Fibroblast of mammary gland (primary cell): ENCODE measurements at regions not wholly inside any gene's neighbourhood (a gene's known extent, or its start where the extent isn't known, plus 50 kb on each side); places are given as distances from the start of the nearest gene placed in this dataset.
A peak's percentile ranks its signal among the peaks of the same experiment; 100 is the strongest.
"Not testable (repeated sequence)": the region's sequence is repeated elsewhere in the genome, so short reads cannot be mapped to it uniquely, and the experiment has no call there.

Experiments used
- DNase-seq: peaks from one replicate; pipeline ENCODE4 v3.0.0-alpha.2; 2010; ENCODE audit warnings: low read depth
- H3K4me3 ChIP-seq: 2 replicates; pipeline ENCODE4 v1.5.1; 2011; ENCODE audit warnings: low read depth, mild to moderate bottlenecking, low read length, moderate library complexity; ENCODE audit not compliant: control insufficient read depth
- CTCF ChIP-seq: conservative IDR thresholded peaks from 2 replicates; pipeline ENCODE4 v1.5.1; 2011; ENCODE audit warnings: low read depth, low read length, inconsistent platforms; ENCODE audit not compliant: control insufficient read depth, insufficient read depth

GRCh38 chr1:68868606-68869005, 371.7 kb upstream of the DEPDC1 start:
- no peak for TF ChIP-seq CTCF
- no peak for DNase-seq

GRCh38 chr1:68873144-68873543, 376.3 kb upstream of the DEPDC1 start:
- no peak for DNase-seq
- no peak for TF ChIP-seq CTCF
- H3K4me3 ChIP-seq = no peak overlapping the region

More at GRCh38 chr1:68868606-68869005, 371.7 kb upstream of the DEPDC1 start:
- H3K4me3 ChIP-seq = no peak overlapping the region

GRCh38 chr1:68881330-68882194, 384.7 kb upstream of the DEPDC1 start:
- not testable (repeated sequence) for DNase-seq, H3K4me3 ChIP-seq

GRCh38 chr1:68889471-68889870, 392.6 kb upstream of the DEPDC1 start:
- no peak for DNase-seq
- no peak overlapping the region for H3K4me3 ChIP-seq
- no peak for TF ChIP-seq CTCF

- DNase-seq = no peak
- TF ChIP-seq CTCF = no peak
- no peak overlapping the region for H3K4me3 ChIP-seq
These were observed 393.9 kb upstream of the DEPDC1 start for GRCh38 chr1:68890736-68891135.

- H3K4me3 ChIP-seq = no peak overlapping the region
- peak; percentile 25 for DNase-seq
- TF ChIP-seq CTCF = no peak
These were observed 407.6 kb upstream of the DEPDC1 start for GRCh38 chr1:68904477-68904876.

GRCh38 chr1:68906431-68906830, 409.5 kb upstream of the DEPDC1 start:
- no peak for TF ChIP-seq CTCF
- DNase-seq = no peak
- no peak overlapping the region for H3K4me3 ChIP-seq
